IPS-18c (cell line): ENCODE measurements at regions not wholly inside any gene's neighbourhood (a gene's known extent, or its start where the extent isn't known, plus 50 kb on each side); places are given as distances from the start of the nearest gene placed in this dataset.

Experiments used
- H3K4me3 ChIP-seq: 2 replicates; pipeline ENCODE4 v1.7.0; 2013; ENCODE audit warnings: low read depth, mild to moderate bottlenecking, low read length, moderate library complexity; ENCODE audit not compliant: insufficient read depth
- H3K9me3 ChIP-seq: one replicate; pipeline ENCODE4 v1.6.1; 2013; ENCODE audit warnings: mild to moderate bottlenecking, low read length, moderate library complexity; ENCODE audit not compliant: control insufficient read depth, insufficient read depth

DNA sequence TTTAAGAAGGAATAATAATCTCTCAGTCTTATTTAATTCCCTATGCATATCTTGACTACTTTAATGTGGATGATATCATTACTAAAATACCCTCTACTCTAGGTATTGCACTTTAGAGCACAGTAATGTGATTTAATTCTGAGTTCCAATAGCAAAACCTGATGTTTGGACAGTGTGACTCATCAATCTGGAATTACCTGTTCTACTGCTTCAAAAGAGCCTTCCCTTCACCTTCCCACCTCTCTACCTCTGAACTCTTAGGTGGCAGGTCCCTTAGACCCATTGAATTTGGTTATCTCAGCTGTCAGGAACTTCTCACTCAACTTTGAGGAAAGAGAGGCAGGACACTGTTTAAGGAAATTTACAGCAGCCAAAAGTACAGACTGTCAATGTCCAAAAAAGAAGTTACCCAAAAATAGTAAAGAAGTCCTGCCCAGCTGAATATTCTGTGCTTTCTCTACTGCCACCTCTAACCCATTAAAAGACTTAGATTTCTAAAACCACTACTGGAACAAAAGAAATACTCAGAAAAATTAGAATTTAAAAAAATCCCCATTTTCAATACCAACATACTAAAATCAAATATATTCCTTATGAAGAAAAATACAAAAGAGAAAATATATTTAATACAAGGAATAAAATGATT is 123.1 kb upstream of the GPM6A start:
- Histone ChIP-seq H3K9me3 (no peaks in the 10 kb centered on the region), H3K4me3 (no peak overlapping the region)

GRCh38 chr4:175944126-175944910 is 121.3 kb upstream of the WDR17 start:
- no peaks in the 10 kb centered on the region for H3K9me3 ChIP-seq
- H3K4me3 ChIP-seq: no peak overlapping the region

DNA sequence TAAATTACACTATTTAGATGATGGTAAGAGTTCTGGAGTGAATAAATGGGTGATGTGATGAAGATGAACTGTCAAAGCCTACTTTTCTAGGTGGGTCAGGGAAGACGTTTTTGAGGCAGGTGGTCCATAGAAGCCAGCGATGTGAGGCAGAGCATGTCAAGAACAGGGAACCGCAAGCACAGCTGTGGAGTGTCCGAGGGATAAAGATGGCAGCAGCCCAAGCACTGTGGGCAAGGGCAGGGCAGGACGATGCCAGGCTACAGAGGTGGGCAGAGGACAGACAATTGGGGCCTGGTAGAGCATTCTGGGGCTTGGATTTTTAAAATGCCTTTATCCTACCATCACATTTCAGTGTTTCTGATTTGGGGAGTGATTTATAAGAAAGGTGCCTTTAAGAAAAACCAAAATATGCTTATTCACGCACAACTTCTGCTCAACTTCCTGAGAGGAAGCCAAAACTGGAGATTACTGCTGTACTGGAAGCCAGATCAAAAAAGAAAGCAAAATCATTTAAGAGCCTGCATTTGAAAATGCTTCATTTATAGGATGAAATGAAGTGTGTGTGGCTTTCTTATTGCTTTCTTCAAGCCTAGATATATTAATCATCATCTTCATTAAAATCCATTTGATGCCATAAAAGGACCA is 119.0 kb upstream of the WDR17 start:
- H3K9me3 ChIP-seq: no peaks in the 10 kb centered on the region
- no peak overlapping the region for H3K4me3 ChIP-seq

DNA sequence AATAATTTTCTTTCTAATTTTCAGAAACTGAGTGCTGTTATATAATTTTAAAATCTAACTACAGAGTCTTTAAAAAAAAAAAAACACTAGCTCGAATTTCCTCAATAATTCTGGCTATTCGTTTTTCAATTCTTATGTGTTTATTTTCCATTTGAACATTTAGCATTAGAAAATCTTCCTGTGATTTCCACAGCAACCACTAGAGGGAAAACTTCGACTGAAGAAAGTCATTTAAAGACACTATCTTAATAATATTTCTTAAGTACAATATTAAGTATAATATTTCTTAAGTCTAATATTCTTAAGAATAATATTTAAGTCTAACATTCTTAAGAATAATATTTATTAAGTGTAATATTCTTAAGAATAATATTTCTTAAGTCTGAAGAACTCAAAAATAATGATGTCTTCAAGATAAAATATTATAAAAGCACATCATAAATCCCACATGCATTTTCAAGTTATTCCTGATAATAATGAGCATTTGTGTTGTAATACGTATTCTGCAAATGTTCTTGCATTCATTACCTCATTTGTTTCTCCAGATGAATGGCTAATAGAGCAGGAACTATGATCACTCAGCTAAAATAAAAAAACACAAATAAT is 118.4 kb upstream of the WDR17 start:
- no peak overlapping the region for H3K4me3 ChIP-seq
- no peaks in the 10 kb centered on the region for H3K9me3 ChIP-seq

GRCh38 chr4:175951794-175952193 is 113.8 kb upstream of the WDR17 start:
- no peak overlapping the region for H3K4me3 ChIP-seq
- no peaks in the 10 kb centered on the region for H3K9me3 ChIP-seq

GRCh38 chr4:175953116-175953515 is 112.5 kb upstream of the WDR17 start:
- H3K4me3 ChIP-seq: no peak overlapping the region
- H3K9me3 ChIP-seq: no peaks in the 10 kb centered on the region

DNA sequence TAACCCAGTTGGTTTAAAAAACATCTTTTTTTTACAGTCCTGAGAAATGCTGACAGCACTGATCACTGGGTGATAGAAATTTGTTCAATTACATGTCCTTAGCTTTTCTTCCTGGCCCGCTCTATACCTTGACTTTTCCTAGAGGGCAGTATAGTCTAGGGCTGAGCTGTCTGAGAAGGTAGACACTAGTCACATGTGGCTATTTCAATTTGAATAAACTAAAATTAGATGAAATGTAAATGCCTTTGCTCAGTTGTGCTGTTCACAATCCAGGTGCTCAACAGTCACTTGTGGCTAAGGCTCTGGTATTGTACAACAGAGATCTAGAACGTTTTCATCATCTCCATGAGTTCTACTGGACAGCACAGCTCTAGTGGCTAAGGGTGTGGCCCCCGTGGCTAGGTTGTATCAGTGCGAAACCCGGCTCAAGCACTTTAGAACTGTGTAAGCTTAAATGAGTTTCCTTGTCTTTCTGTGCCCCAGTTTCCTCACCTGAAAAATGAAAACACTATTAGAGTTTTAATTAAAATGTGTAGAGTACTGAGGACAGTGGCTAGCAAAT is 111.6 kb upstream of the WDR17 start:
- Histone ChIP-seq H3K4me3 (no peak overlapping the region), H3K9me3 (no peaks in the 10 kb centered on the region)

DNA sequence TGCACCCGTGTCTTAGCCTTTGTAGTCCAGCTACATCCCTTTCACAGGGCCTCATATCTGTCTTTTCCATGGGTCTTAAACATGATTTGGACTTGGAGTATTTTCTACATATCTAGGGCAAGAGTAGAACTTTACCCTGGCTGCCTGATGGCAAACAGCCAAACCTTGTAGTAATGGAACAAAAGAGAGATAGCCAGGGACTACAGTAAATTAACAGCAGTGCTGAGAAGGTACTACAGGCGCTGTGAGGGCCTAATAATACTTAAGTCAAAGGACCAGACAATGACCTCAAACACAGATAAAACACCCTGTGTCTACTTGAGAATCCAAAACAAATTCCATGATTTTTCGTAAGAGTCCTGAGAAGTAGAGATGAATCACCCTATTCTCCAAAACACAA is 111.0 kb upstream of the WDR17 start:
- no peak overlapping the region for H3K4me3 ChIP-seq
- H3K9me3 ChIP-seq: no peaks in the 10 kb centered on the region

DNA sequence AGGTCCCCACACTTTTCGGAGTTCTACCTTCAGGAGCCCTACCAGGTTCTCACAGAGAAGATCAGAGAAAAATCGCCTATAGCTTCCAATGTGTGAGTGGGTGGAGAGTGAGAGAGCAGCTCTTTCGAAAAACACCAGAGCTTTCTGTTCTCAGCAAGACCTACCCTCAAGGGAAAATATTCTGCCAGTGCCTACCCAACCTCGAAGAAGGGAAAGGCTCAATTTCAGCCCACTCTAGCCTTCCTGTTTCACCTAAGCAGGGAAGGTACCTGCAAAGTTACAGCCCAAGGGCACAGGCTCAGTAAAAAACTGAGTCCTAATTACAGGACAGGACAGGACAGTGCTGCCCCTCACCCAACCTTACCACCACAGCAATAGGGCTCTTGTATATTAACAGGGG is 104.0 kb upstream of the WDR17 start:
- H3K9me3 ChIP-seq: no peaks in the 10 kb centered on the region
- H3K4me3 ChIP-seq: no peak overlapping the region

DNA sequence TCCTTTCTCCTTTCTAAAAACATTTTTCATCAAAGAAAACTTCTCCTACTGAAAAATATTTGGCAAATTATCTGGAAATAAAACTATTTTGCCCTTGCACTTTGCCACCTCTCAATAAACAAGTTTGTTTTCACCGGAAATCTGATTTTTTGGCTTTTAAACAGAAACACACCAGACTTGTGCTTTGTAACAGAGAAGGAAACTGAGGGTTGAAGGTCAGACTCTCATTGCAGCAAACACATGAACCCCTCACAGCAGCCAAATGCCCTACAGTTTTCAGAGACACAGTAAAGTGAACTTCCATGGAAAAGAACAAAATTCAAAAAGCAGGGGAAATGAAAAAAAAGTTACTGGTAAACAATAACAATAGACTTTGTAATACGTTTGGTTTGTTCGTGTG is 95.6 kb upstream of the WDR17 start:
- no peak overlapping the region for H3K4me3 ChIP-seq
- no peaks in the 10 kb centered on the region for H3K9me3 ChIP-seq

- Histone ChIP-seq H3K4me3 (no peak overlapping the region), H3K9me3 (no peaks in the 10 kb centered on the region)
Measured at GRCh38 chr4:175970724-175971123, 94.9 kb upstream of the WDR17 start.

DNA sequence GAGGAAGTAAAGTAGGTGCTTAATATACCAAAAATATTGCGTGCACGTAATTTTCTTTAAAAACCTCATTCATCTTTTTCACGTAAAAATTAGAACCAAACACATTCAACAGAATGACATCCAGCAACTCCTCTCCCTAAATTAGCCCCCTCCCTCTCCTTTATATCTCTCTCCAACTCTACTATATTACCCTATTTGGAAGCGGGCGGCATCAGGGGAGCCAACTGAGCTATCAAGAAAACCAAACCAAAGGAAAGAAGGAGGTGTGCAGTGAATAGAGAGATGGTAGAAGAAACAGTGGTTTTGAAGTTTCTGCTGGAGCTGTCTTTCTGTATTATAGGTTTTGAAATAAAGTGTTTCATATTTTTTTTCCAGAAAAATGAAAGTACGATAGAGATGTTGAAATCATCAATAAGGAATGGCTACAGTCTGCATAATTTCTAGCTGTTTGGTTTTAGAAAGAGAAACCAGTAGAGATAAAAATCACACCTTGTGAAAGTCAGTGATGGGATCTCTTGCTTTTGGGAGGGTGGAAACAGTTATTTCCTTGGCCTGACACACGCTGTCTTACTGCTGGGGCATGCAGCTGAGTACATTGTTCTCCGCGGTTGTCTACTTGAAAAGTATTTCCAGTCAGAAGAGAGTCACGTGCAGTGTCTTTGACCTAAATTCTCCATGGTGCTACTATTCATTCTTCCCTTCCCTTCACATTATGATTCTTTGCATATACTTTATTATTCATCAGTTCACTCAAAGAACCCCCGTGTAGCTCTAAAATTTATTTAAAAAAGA is 94.1 kb upstream of the WDR17 start:
- Histone ChIP-seq H3K9me3 (no peaks in the 10 kb centered on the region), H3K4me3 (no peak overlapping the region)

- Histone ChIP-seq H3K4me3 (no peak overlapping the region), H3K9me3 (no peaks in the 10 kb centered on the region)
Measured at GRCh38 chr4:175973027-175973923, 92.4 kb upstream of the WDR17 start.

GRCh38 chr4:175983636-175984035 is 82.0 kb upstream of the WDR17 start:
- Histone ChIP-seq H3K9me3 (no peaks in the 10 kb centered on the region), H3K4me3 (no peak overlapping the region)

GRCh38 chr4:175986668-175987067 is 79.0 kb upstream of the WDR17 start:
- no peaks in the 10 kb centered on the region for H3K9me3 ChIP-seq
- H3K4me3 ChIP-seq: no peak overlapping the region

GRCh38 chr4:175988511-175988910 is 77.1 kb upstream of the WDR17 start:
- H3K9me3 ChIP-seq: no peaks in the 10 kb centered on the region
- H3K4me3 ChIP-seq: no peak overlapping the region
